Adrenal gland (tissue), 9 donors: ENCODE measurements at regions not wholly inside any gene's neighbourhood (a gene's known extent, or its start where the extent isn't known, plus 50 kb on each side); places are given as distances from the start of the nearest gene placed in this dataset.

ENCODE experiments used
- DNase-seq, 7 donors: peaks; one replicate each; pipeline ENCODE4 v3.0.0-alpha.2; 2019 to 2020
- H3K27ac ChIP-seq, 5 donors: fragments of 200-600 bp; sonication (generic) in 4 of 5; 1 replicate in 3 of 5; 2 replicates in 2 of 5; pipeline versions ENCODE4 v1.5.1 to v1.8.0; 2016 to 2020; ENCODE audit warnings: mild to moderate bottlenecking in 1 of 5
- H3K27me3 ChIP-seq: fragments of 200-600 bp; 2 replicates; pipeline ENCODE4 v1.8.0; 2021
- H3K36me3 ChIP-seq, 2 donors: fragments of 200-600 bp; replicated peaks in 1 of 2; 1 replicate in 1 of 2; 2 replicates in 1 of 2; pipeline versions ENCODE4 v1.5.1 to v1.8.0; 2018 to 2022
- H3K4me1 ChIP-seq, 2 donors: fragments of 200-600 bp; replicated peaks in 1 of 2; 1 replicate in 1 of 2; 2 replicates in 1 of 2; pipeline versions ENCODE4 v1.5.1 to v1.8.0; 2018 to 2021
- H3K4me3 ChIP-seq, 4 donors: fragments of 200-600 bp; sonication (generic) in 3 of 4; one replicate each; pipeline ENCODE4 v1.5.1; 2016 to 2018
- H3K9me3 ChIP-seq, 3 donors: fragments of 200-600 bp; sonication (generic) in 1 of 3; replicated peaks in 1 of 3; 1 replicate in 2 of 3; 2 replicates in 1 of 3; pipeline versions ENCODE4 v1.5.1 to v1.8.0; 2016 to 2021
- POLR2A ChIP-seq, 2 donors: fragments of 450-650 bp; IDR thresholded peaks; one replicate each; pipeline ENCODE4 v1.6.1; 2017; ENCODE audit warnings: antibody characterized with exemption in 2 of 2, mild to moderate bottlenecking in 2 of 2, moderate library complexity in 1 of 2
- WGBS, 4 donors: extraction: QIAGEN DNeasy Blood & Tissue Kit in 2 of 4; methylation state at CpG; one replicate each; pipeline versions ENCODE4 v1.1.5 to v1.1.7; 2013 to 2017; 5-methylcytosine and 5-hydroxymethylcytosine counted together
- intact Hi-C, 2 donors: fragments of 100-400 bp; cut with DNase I; formaldehyde crosslinking; loops; one replicate each; pipeline versions ENCODE4 v1.14.1 to v1.15.0; 2022 to 2023
- TF ChIP-seq, protein P1 (sequence below), 6 experiments: fragments of 450-650 bp in 4 of 6; fragments of 200-600 bp in 2 of 6; sonication (generic) in 1 of 6; IDR thresholded peaks; 1 replicate in 5 of 6; 2 replicates in 1 of 6; pipeline versions ENCODE4 v1.5.1 to v1.8.0; 2016 to 2021; ENCODE audit warnings: antibody characterized with exemption in 6 of 6, mild to moderate bottlenecking in 2 of 6, moderate library complexity in 1 of 6
- donor health status: healthy with polysubstance abuse.
- donor health status: Bipolar disorder and iron deficiency.
- donor health status: DM: yes; HTN: yes; CAD: no.
- donor health status: DM: no; HTN: no; CAD: no.
- donor health status: DM: no; HTN: no; CAD: no.

DNA sequence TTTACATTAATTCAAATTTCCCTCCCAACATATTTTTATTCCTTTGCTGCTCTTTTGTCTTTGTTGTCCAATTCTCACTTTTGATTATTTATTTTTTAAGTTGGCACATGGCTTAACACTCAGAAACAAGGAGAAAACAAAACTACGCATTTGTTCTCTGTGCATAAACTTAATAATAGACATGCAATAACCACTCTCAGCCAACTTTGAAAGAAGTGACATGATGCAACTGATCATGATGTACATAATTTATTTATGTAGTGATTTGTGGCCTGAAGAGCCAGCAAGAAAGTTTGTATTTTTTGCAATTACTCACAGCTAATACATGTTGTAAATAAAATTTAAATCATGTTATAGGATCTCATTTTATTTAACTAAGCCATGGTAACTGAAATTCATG lies 942.8 kb upstream of the PIK3C3 start:
- Histone ChIP-seq H3K9me3 (no peaks in the 10 kb centered on the region), H3K27ac (no peak overlapping the region), H3K36me3 (no peaks in the 10 kb centered on the region), H3K4me1 (no peaks in the 10 kb centered on the region), H3K27me3 (no peaks in the 10 kb centered on the region), H3K4me3 (no peak overlapping the region)
- intact Hi-C loops, result no loop called here
- DNase-seq, result no peak
- TF ChIP-seq POLR2A (IDR thresholded peaks at IDR 0.05), result no peak
- TF ChIP-seq, protein P1, sequence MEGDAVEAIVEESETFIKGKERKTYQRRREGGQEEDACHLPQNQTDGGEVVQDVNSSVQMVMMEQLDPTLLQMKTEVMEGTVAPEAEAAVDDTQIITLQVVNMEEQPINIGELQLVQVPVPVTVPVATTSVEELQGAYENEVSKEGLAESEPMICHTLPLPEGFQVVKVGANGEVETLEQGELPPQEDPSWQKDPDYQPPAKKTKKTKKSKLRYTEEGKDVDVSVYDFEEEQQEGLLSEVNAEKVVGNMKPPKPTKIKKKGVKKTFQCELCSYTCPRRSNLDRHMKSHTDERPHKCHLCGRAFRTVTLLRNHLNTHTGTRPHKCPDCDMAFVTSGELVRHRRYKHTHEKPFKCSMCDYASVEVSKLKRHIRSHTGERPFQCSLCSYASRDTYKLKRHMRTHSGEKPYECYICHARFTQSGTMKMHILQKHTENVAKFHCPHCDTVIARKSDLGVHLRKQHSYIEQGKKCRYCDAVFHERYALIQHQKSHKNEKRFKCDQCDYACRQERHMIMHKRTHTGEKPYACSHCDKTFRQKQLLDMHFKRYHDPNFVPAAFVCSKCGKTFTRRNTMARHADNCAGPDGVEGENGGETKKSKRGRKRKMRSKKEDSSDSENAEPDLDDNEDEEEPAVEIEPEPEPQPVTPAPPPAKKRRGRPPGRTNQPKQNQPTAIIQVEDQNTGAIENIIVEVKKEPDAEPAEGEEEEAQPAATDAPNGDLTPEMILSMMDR (IDR thresholded peaks at IDR 0.05), result no peak
- WGBS, 4 donors, result 77 to 88% (median 82%) methylated on average over 1 of the region's 1 CpG

DNA sequence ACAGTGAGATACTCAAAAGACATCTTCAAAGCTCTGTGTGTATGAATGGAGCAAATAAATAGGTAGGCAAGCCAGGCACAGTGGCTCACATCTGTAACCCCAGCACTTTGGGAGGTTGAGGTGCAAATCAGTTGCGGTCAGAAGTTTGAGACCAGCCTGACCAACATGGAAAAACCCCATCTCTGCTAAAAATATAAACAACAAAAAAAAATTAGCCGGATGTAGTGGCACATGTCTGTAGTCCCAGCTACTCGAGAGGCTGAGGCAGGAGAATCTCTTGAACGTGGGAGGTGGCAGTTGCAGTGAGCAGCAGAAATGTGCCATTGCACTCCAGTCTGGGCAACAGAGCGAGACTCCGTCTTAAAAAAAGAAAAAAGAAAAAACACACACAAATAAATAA lies 945.1 kb upstream of the PIK3C3 start:
- DNase-seq, result no peak
- no peaks in the 10 kb centered on the region for H3K27me3 ChIP-seq
- H3K27ac ChIP-seq, result no peak overlapping the region
- 77 to 88% (median 85%) methylated on average over 6 of the region's 6 CpGs for WGBS, 4 donors
- no peak overlapping the region for H3K4me3 ChIP-seq
- H3K9me3 ChIP-seq, result peaks cover 0 to 3% (median 0%) of the 10 kb centered on the region in 3 donors
- no peaks in the 10 kb centered on the region for H3K4me1 ChIP-seq
- no peaks in the 10 kb centered on the region for H3K36me3 ChIP-seq
- TF ChIP-seq, protein P1 (IDR thresholded peaks at IDR 0.05), result no peak
- intact Hi-C loops, result no loop called here

DNA sequence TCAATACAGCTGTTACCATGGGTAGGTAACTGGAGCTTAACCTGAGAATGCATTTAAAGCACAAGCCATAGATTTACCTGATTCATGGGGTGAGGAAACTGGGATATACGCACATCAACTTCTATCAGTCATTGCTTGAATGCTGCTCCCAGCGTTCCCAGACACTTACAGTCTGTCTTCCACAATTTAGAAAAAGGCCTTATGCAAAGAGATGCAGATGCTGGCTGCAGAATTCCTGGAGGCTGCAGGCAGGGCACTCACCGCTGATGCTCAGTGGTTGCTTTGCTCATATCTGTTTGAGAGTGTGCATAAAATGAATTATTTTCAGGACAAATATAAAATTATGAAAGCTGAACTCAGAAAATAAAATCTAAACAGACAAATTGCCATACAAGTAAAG lies 950.7 kb upstream of the PIK3C3 start:
- 49 to 68% (median 54%) methylated on average over 3 of the region's 3 CpGs for WGBS, 4 donors
- no peaks in the 10 kb centered on the region for H3K27me3 ChIP-seq
- no peaks in the 10 kb centered on the region for H3K4me1 ChIP-seq
- peaks cover 0 to 6% (median 0%) of the 10 kb centered on the region in 3 donors for H3K9me3 ChIP-seq
- TF ChIP-seq POLR2A (IDR thresholded peaks at IDR 0.05), result no peak
- TF ChIP-seq, protein P1 (IDR thresholded peaks at IDR 0.05), result no peak
- no peak overlapping the region for H3K4me3 ChIP-seq
- intact Hi-C loops, result no loop called here
- DNase-seq, result no peak
- no peaks in the 10 kb centered on the region for H3K36me3 ChIP-seq
- H3K27ac ChIP-seq, result no peak overlapping the region

DNA sequence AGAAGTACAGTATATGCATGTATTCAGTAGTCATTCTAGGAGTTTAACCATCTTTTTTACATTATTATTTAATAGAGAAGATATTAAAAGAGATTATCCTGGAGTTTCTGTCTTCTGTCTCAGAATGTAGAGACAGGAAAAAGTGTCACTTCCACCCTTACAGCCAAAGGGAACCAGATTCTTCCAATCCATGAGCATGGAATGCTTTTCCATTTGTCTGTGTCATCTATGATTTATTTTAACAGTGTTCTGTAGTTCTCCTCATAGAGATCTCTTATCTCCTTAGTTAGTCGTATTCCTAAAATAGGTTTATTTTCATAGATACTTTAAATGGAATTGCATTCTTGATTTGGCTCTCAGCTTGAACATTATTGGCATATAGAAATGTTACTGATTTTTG lies 959.5 kb upstream of the PIK3C3 start:
- no peak overlapping the region for H3K27ac ChIP-seq
- H3K4me1 ChIP-seq, result no peaks in the 10 kb centered on the region
- no peak for DNase-seq
- H3K36me3 ChIP-seq, result no peaks in the 10 kb centered on the region
- WGBS, 4 donors, result 40 to 50% (median 49%) methylated on average over 1 of the region's 1 CpG
- H3K27me3 ChIP-seq, result no peaks in the 10 kb centered on the region
- H3K4me3 ChIP-seq, result no peak overlapping the region
- no peak for TF ChIP-seq POLR2A (IDR thresholded peaks at IDR 0.05)
- TF ChIP-seq, protein P1 (IDR thresholded peaks at IDR 0.05), result no peak
- H3K9me3 ChIP-seq, result no peaks in the 10 kb centered on the region
- intact Hi-C loops, result no loop called here
